ENCODE measurements at regions not wholly inside any gene's neighbourhood (a gene's known extent, or its start where the extent isn't known, plus 50 kb on each side); places are given as distances from the start of the nearest gene placed in this dataset.
A peak's percentile ranks its signal among the peaks of the same experiment; 100 is the strongest.

DNA sequence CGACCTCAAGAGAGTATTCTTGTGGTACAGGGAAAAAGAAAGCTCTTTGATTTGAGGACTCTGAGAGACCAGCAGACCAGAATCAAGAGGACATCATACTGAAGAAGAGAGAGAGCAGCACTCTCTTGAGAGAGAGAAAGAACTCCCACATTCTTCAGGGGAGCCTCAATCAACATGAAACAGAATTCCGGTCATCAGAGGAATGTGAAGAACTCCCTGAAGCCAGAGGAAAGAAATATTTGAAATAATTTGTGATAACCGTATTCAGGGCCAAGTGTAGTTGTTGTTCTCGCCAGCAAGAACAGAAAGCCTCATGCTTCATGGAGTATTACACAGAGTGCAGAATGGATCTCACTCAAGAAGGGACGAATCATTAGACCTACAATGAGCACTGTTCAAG lies 363.8 kb upstream of the TMEM132C start:
- H2BK120ac ChIP-seq (replicated peaks; ENCODE audit: low read depth, low read length) = no peak overlapping the region
- H2AK5ac ChIP-seq (ENCODE audit: low read depth, low read length) = no peak overlapping the region
- H4K20me1 ChIP-seq (replicated peaks in 1 of 2; ENCODE audit: control insufficient read depth in 1 of 2, insufficient read depth in 2 of 2, low read length in 2 of 2) = no peaks in the 10 kb centered on the region
- DNase-seq (ENCODE audit: low read depth in 1 of 2, low spot score in 2 of 2) (peak in 1 of 2 experiments; percentile 19), FAIRE-seq (no peak)
- no peak overlapping the region for H3K56ac ChIP-seq (replicated peaks; ENCODE audit: insufficient read length, low read depth, low read length)
- H3K36me3 ChIP-seq (ENCODE audit: control insufficient read depth in 2 of 4, insufficient read depth in 4 of 4, low read length in 3 of 4) = no peaks in the 10 kb centered on the region
- no peaks in the 10 kb centered on the region for H3K79me2 ChIP-seq (ENCODE audit: control insufficient read depth in 1 of 2, insufficient read depth in 2 of 2, low read length in 2 of 2)
- H3K9ac ChIP-seq (replicated peaks in 1 of 4; ENCODE audit: extremely low read depth in 1 of 4, low read depth in 3 of 4, low read length in 3 of 4) = no peak overlapping the region
- peak overlapping the region in 1 of 4 experiments; percentile 17; a peak in 1 of 8 replicates for H3K4me3 ChIP-seq (ENCODE audit: extremely low read depth in 1 of 4, insufficient read depth in 2 of 4, low read depth in 3 of 4, low read length in 4 of 4)
- no peak overlapping the region for H3K23ac ChIP-seq (ENCODE audit: insufficient read length)
- POLR2A ChIA-PET (ENCODE audit: partially characterized antibody) = interaction anchor here (0.7 to 1.2 kb wide), 2 partner anchors 9 to 23 kb away, joined by 3 to 4 read pairs; no protein-coding TSS in a partner anchor
- no peaks in the 10 kb centered on the region for H3K79me1 ChIP-seq (ENCODE audit: low read depth, low read length)
- no peak overlapping the region for H3K14ac ChIP-seq (ENCODE audit: insufficient read length)
- no peak overlapping the region for H3K18ac ChIP-seq (ENCODE audit: extremely low read depth, low read length)
- no peaks in the 10 kb centered on the region for H3K27me3 ChIP-seq (replicated peaks in 1 of 4; ENCODE audit: control insufficient read depth in 3 of 4, extremely low read depth in 1 of 4, insufficient read depth in 3 of 4, low read length in 3 of 4)
- no peak overlapping the region for H4K8ac ChIP-seq (ENCODE audit: extremely low read depth, insufficient read depth, low read length)
- H3K4me1 ChIP-seq (replicated peaks in 1 of 4; ENCODE audit: control insufficient read depth in 3 of 4, insufficient read depth in 4 of 4, low read length in 3 of 4) = peaks cover 0 to 4% (median 1%) of the 10 kb centered on the region in 4 experiments; a peak in 2 of 7 replicates
- H3K27ac ChIP-seq (ENCODE audit: low read depth, low read length) = no peak overlapping the region
- 42% methylated on average over 5 of the region's 5 CpGs; no CpG with 5 or more reads in 1 of the 2 experiments for WGBS, 2 experiments (ENCODE audit: extremely low coverage in 1 of 2, insufficient coverage in 1 of 2, insufficient read length in 1 of 2, insufficient replicate concordance in 2 of 2, low coverage in 1 of 2, low lambda C conversion rate in 2 of 2, missing lambda C conversion rate in 1 of 2)
- H4K91ac ChIP-seq (replicated peaks; ENCODE audit: insufficient read length, low read length) = no peak overlapping the region
- H2BK20ac ChIP-seq (ENCODE audit: low read length) = no peak overlapping the region
- H2BK12ac ChIP-seq (ENCODE audit: low read depth, low read length) = peak overlapping the region; percentile 85
- no peak overlapping the region for H4K5ac ChIP-seq (ENCODE audit: insufficient read length, low read depth, low read length)
- H2BK5ac ChIP-seq (ENCODE audit: low read depth, low read length) = peak overlapping the region; percentile 79
- H2BK15ac ChIP-seq (ENCODE audit: low read length) = no peak overlapping the region
- H3K4ac ChIP-seq (replicated peaks; ENCODE audit: insufficient read length, low read depth, low read length) = no peak overlapping the region
- H3K4me2 ChIP-seq (ENCODE audit: insufficient read depth in 1 of 2, low read depth in 2 of 2, low read length in 2 of 2) = peak overlapping the region; percentile 22 to 50; a peak in 3 of 4 replicates
- CTCF ChIA-PET (ENCODE audit: partially characterized antibody) = interaction anchor here (2.6 kb wide), 1 partner anchor 10 kb away, joined by 13 read pairs; no protein-coding TSS in a partner anchor
- H3K9me3 ChIP-seq (ENCODE audit: insufficient read depth in 2 of 2, low read depth in 1 of 2, low read length in 1 of 2) = no peaks in the 10 kb centered on the region
- no peaks in the 10 kb centered on the region for H3K23me2 ChIP-seq (ENCODE audit: low read depth, low read length)
- H2AFZ ChIP-seq (ENCODE audit: low read length) = peak overlapping the region; percentile 79; the same call in 1 of the 2 replicates
- TF ChIP-seq CEBPB (IDR thresholded peaks at IDR 0.05; ENCODE audit: low read depth, low read length) = no peak
- no peak for TF ChIP-seq KDM1A (IDR thresholded peaks at IDR 0.05; ENCODE audit: borderline replicate concordance, low read length)
- no peak for TF ChIP-seq TCF12 (IDR thresholded peaks at IDR 0.05; ENCODE audit: low read depth, low read length)
- no peak for TF ChIP-seq RFX5 (IDR thresholded peaks at IDR 0.05; ENCODE audit: borderline replicate concordance, low read depth, low read length)
- TF ChIP-seq YY1 (IDR thresholded peaks at IDR 0.05; ENCODE audit: low read depth, low read length) = no peak
- TF ChIP-seq EP300 (IDR thresholded peaks at IDR 0.05; ENCODE audit: borderline replicate concordance in 1 of 2, low read depth in 2 of 2, low read length in 2 of 2) = 0 out of 3 replicates have a peak, but pooled peaks of 1 of the 2 experiments have one; percentile 23
- 0 out of 2 replicates have a peak, but pooled peaks have one; percentile 55 for TF ChIP-seq SP1 (IDR thresholded peaks at IDR 0.05; ENCODE audit: low read depth, low read length)
- TF ChIP-seq TEAD4 (IDR thresholded peaks at IDR 0.05; ENCODE audit: low read depth, low read length) = peak; percentile 89
- no peak for TF ChIP-seq BRCA1 (IDR thresholded peaks at IDR 0.05; ENCODE audit: low read depth, low read length)
